ENCODE measurements at regions not wholly inside any gene's neighbourhood (a gene's known extent, or its start where the extent isn't known, plus 50 kb on each side); places are given as distances from the start of the nearest gene placed in this dataset.

- TF ChIP-seq, protein P1, sequence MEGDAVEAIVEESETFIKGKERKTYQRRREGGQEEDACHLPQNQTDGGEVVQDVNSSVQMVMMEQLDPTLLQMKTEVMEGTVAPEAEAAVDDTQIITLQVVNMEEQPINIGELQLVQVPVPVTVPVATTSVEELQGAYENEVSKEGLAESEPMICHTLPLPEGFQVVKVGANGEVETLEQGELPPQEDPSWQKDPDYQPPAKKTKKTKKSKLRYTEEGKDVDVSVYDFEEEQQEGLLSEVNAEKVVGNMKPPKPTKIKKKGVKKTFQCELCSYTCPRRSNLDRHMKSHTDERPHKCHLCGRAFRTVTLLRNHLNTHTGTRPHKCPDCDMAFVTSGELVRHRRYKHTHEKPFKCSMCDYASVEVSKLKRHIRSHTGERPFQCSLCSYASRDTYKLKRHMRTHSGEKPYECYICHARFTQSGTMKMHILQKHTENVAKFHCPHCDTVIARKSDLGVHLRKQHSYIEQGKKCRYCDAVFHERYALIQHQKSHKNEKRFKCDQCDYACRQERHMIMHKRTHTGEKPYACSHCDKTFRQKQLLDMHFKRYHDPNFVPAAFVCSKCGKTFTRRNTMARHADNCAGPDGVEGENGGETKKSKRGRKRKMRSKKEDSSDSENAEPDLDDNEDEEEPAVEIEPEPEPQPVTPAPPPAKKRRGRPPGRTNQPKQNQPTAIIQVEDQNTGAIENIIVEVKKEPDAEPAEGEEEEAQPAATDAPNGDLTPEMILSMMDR (conservative IDR thresholded peaks at IDR 0.05; ENCODE audit: low read depth) = no peak
- ChIA-PET CTCF (no interaction called here), POLR2A (ENCODE audit: low non-redundant PET) (no interaction called here)
- H3K27ac ChIP-seq = no peak overlapping the region
- DNase-seq (ENCODE audit: low spot score) = no peak
Measured at GRCh38 chr10:30518907-30519306, 84.9 kb downstream of the MAP3K8 start.

All from RWPE1 (cell line).